Mesenchymal stem cell (in vitro differentiated cells and primary cell): ENCODE measurements at regions not wholly inside any gene's neighbourhood (a gene's known extent, or its start where the extent isn't known, plus 50 kb on each side); places are given as distances from the start of the nearest gene placed in this dataset.

Experiments
- DNase-seq: peaks from one replicate; pipeline ENCODE4 v3.0.0-alpha.2; 2013
- H2AFZ ChIP-seq: one replicate; pipeline ENCODE4 v1.6.1; 2013; ENCODE audit warnings: low read depth, mild to moderate bottlenecking, control low read depth, inconsistent platforms, low read length, moderate library complexity
- H2AK5ac ChIP-seq: 2 replicates; pipeline ENCODE4 v1.6.1; 2013; ENCODE audit warnings: low read length, moderate library complexity, mild to moderate bottlenecking, inconsistent platforms; ENCODE audit not compliant: severe bottlenecking
- H2BK120ac ChIP-seq: one replicate; pipeline ENCODE4 v1.6.1; 2013; ENCODE audit warnings: low read depth, mild to moderate bottlenecking, inconsistent platforms, low read length, moderate library complexity
- H2BK12ac ChIP-seq, 2 experiments: one replicate each; pipeline ENCODE4 v1.6.1; 2013; ENCODE audit warnings: inconsistent platforms in 2 of 2, low read length in 2 of 2, mild to moderate bottlenecking in 2 of 2, moderate library complexity in 2 of 2, control low read depth in 1 of 2
- H2BK15ac ChIP-seq: one replicate; pipeline ENCODE4 v1.6.1; 2013; ENCODE audit warnings: mild to moderate bottlenecking, low read depth, inconsistent platforms; ENCODE audit not compliant: poor library complexity, severe bottlenecking
- H2BK5ac ChIP-seq: 2 replicates; pipeline ENCODE4 v1.6.1; 2013; ENCODE audit warnings: low read depth, mild to moderate bottlenecking, low read length, control low read depth, inconsistent platforms; ENCODE audit not compliant: poor library complexity, severe bottlenecking
- H3K14ac ChIP-seq, 2 experiments: one replicate each; pipeline ENCODE4 v1.6.1; 2013; ENCODE audit warnings: inconsistent platforms in 2 of 2, low read length in 2 of 2, control low read depth in 1 of 2, mild to moderate bottlenecking in 1 of 2, moderate library complexity in 1 of 2
- H3K18ac ChIP-seq, 2 experiments: one replicate each; pipeline ENCODE4 v1.6.1; 2013; ENCODE audit warnings: inconsistent platforms in 2 of 2, low read length in 2 of 2, control low read depth in 1 of 2, low read depth in 1 of 2, mild to moderate bottlenecking in 1 of 2
- H3K23ac ChIP-seq, 2 experiments: one replicate each; pipeline ENCODE4 v1.6.1; 2013; ENCODE audit warnings: inconsistent platforms in 2 of 2, low read length in 2 of 2, mild to moderate bottlenecking in 2 of 2, moderate library complexity in 2 of 2, control low read depth in 1 of 2
- H3K27ac ChIP-seq: 2 replicates; pipeline ENCODE4 v1.5.1; 2013; ENCODE audit warnings: mild to moderate bottlenecking, moderate library complexity, low read length, control low read depth, inconsistent platforms; ENCODE audit not compliant: poor library complexity, severe bottlenecking
- H3K27me3 ChIP-seq, 2 experiments: 2 replicates each; pipeline versions ENCODE4 v1.6.1 to v1.7.0; 2013; ENCODE audit warnings: low read length in 2 of 2, mild to moderate bottlenecking in 2 of 2, moderate library complexity in 2 of 2, control low read depth in 1 of 2, inconsistent platforms in 1 of 2; ENCODE audit not compliant: control insufficient read depth in 1 of 2, insufficient read depth in 1 of 2
- H3K36me3 ChIP-seq, 2 experiments: 2 replicates each; pipeline versions ENCODE4 v1.6.1 to v1.7.0; 2013; ENCODE audit warnings: low read length in 2 of 2, control low read depth in 1 of 2, inconsistent platforms in 1 of 2, low read depth in 1 of 2, mild to moderate bottlenecking in 1 of 2; ENCODE audit not compliant: insufficient read depth in 2 of 2, control insufficient read depth in 1 of 2
- H3K4ac ChIP-seq, 2 experiments: one replicate each; pipeline ENCODE4 v1.6.1; 2013; ENCODE audit warnings: inconsistent platforms in 2 of 2, low read length in 2 of 2, mild to moderate bottlenecking in 2 of 2, moderate library complexity in 2 of 2, control low read depth in 1 of 2, low read depth in 1 of 2
- H3K4me1 ChIP-seq: 2 replicates; pipeline ENCODE4 v1.6.1; 2013; ENCODE audit warnings: low read depth, low read length, control low read depth; ENCODE audit not compliant: control insufficient read depth, insufficient read depth
- H3K4me2 ChIP-seq: 2 replicates; pipeline ENCODE4 v1.6.1; 2013; ENCODE audit warnings: low read length, mild to moderate bottlenecking, inconsistent platforms; ENCODE audit not compliant: poor library complexity, severe bottlenecking
- H3K4me3 ChIP-seq, 2 experiments: 2 replicates each; pipeline versions ENCODE4 v1.5.1 to v1.7.0; 2013; ENCODE audit warnings: low read length in 2 of 2, mild to moderate bottlenecking in 2 of 2, control low read depth in 1 of 2, low read depth in 1 of 2; ENCODE audit not compliant: insufficient read depth in 1 of 2
- H3K79me1 ChIP-seq: replicated peaks from 2 replicates; pipeline ENCODE4 v1.6.1; 2013; ENCODE audit warnings: mild to moderate bottlenecking, control low read depth, low read length, inconsistent platforms; ENCODE audit not compliant: poor library complexity, severe bottlenecking
- H3K9ac ChIP-seq: 2 replicates; pipeline ENCODE4 v1.7.0; 2013; ENCODE audit warnings: mild to moderate bottlenecking, low read length, moderate library complexity
- H3K9me3 ChIP-seq: 2 replicates; pipeline ENCODE4 v1.7.0; 2013; ENCODE audit warnings: mild to moderate bottlenecking, low read length; ENCODE audit not compliant: control insufficient read depth
- H4K8ac ChIP-seq: one replicate; pipeline ENCODE4 v1.6.1; 2013; ENCODE audit warnings: inconsistent platforms, mild to moderate bottlenecking, low read length, moderate library complexity
- H4K91ac ChIP-seq: one replicate; pipeline ENCODE4 v1.6.1; 2013; ENCODE audit warnings: mild to moderate bottlenecking, low read length, inconsistent platforms
- WGBS: methylation state at CpG from one replicate; pipeline ENCODE4 v1.1.7; 2013; ENCODE audit warnings: mixed read lengths; 5-methylcytosine and 5-hydroxymethylcytosine counted together

- Histone ChIP-seq H4K91ac (peak overlapping the region; percentile 100), H3K27me3 (no peaks in the 10 kb centered on the region), H3K23ac (peak overlapping the region in 1 of 2 experiments; percentile 75), H2BK5ac (peak overlapping the region; percentile 91), H3K9ac (peak overlapping the region; percentile 82), H3K4me2 (peak overlapping the region; percentile 40), H3K14ac (peak overlapping the region; percentile 48 to 93), H3K36me3 (peaks cover 3 to 24% of the 10 kb centered on the region in 2 experiments), H3K27ac (peak overlapping the region; percentile 97), H4K8ac (peak overlapping the region; percentile 98), H3K79me1 (peaks cover 2% of the 10 kb centered on the region), H2AK5ac (peak overlapping the region; percentile 93), H3K4ac (peak overlapping the region; percentile 96), H2BK15ac (peak overlapping the region; percentile 91), H2AFZ (no peak overlapping the region), H3K9me3 (no peaks in the 10 kb centered on the region), H3K4me3 (peak overlapping the region in 1 of 2 experiments; percentile 39), H3K4me1 (peaks cover 88% of the 10 kb centered on the region), H3K18ac (peak overlapping the region; percentile 89 to 98), H2BK120ac (peak overlapping the region; percentile 97), H2BK12ac (peak overlapping the region; percentile 49 to 99)
- peak; percentile 96 for DNase-seq
- WGBS = 13% methylated on average over 20 of the region's 23 CpGs
These were observed 285.2 kb downstream of the SEC14L1 start for GRCh38 chr17:77425791-77426641.

GRCh38 chr17:77426676-77427386 is 286.1 kb downstream of the SEC14L1 start:
- Histone ChIP-seq H4K91ac (peak overlapping the region; percentile 90), H3K4ac (peak overlapping the region; percentile 84 to 88), H3K27me3 (no peaks in the 10 kb centered on the region), H2BK120ac (peak overlapping the region; percentile 97), H3K27ac (peak overlapping the region; percentile 97), H2BK15ac (peak overlapping the region; percentile 82), H3K4me2 (peak overlapping the region; percentile 40), H3K9ac (peak overlapping the region; percentile 82), H3K4me1 (peaks cover 81% of the 10 kb centered on the region), H3K9me3 (no peaks in the 10 kb centered on the region), H4K8ac (peak overlapping the region; percentile 92), H2BK12ac (peak overlapping the region; percentile 49 to 99), H2BK5ac (peak overlapping the region; percentile 51), H3K23ac (peak overlapping the region; percentile 23 to 24), H3K79me1 (peaks cover 2% of the 10 kb centered on the region), H3K14ac (peak overlapping the region in 1 of 2 experiments; percentile 76), H3K4me3 (peak overlapping the region in 1 of 2 experiments; percentile 1), H2AFZ (no peak overlapping the region), H2AK5ac (peak overlapping the region; percentile 93), H3K36me3 (peaks cover 3 to 24% of the 10 kb centered on the region in 2 experiments), H3K18ac (peak overlapping the region; percentile 89 to 95)
- WGBS = 64% methylated on average over 8 of the region's 11 CpGs
- DNase-seq = no peak

- WGBS = 29% methylated on average over 14 of the region's 14 CpGs
- H2AFZ ChIP-seq = no peak overlapping the region
- H3K23ac ChIP-seq = no peak overlapping the region
These were observed 286.7 kb downstream of the SEC14L1 start for GRCh38 chr17:77427391-77427991.

More at GRCh38 chr17:77427391-77427991, 286.7 kb downstream of the SEC14L1 start:
- no peak overlapping the region for H3K14ac ChIP-seq
- H2BK15ac ChIP-seq = no peak overlapping the region
- H3K36me3 ChIP-seq = peaks cover 3 to 24% of the 10 kb centered on the region in 2 experiments
- peak overlapping the region; percentile 6 for H2BK120ac ChIP-seq
- H3K18ac ChIP-seq = peak overlapping the region; percentile 60 to 89
- H2BK12ac ChIP-seq = peak overlapping the region; percentile 49 to 99
- H3K27ac ChIP-seq = peak overlapping the region; percentile 97
- peaks cover 4% of the 10 kb centered on the region for H3K79me1 ChIP-seq
- peak; percentile 90 for DNase-seq
- H3K9ac ChIP-seq = peak overlapping the region; percentile 82
- no peak overlapping the region for H2BK5ac ChIP-seq
- peaks cover 79% of the 10 kb centered on the region for H3K4me1 ChIP-seq
- no peaks in the 10 kb centered on the region for H3K27me3 ChIP-seq
- H3K4me2 ChIP-seq = no peak overlapping the region
- peak overlapping the region; percentile 56 for H4K8ac ChIP-seq
- H3K4me3 ChIP-seq = peak overlapping the region in 1 of 2 experiments; percentile 44
- peak overlapping the region; percentile 91 for H4K91ac ChIP-seq
- H3K4ac ChIP-seq = peak overlapping the region; percentile 29 to 88
- no peaks in the 10 kb centered on the region for H3K9me3 ChIP-seq
- H2AK5ac ChIP-seq = peak overlapping the region; percentile 93
